ENCODE measurements at regions not wholly inside any gene's neighbourhood (a gene's known extent, or its start where the extent isn't known, plus 50 kb on each side); places are given as distances from the start of the nearest gene placed in this dataset.

GRCh38 chr1:30632481-30632880 lies 90.9 kb downstream of the MATN1 start:
- no peak for TF ChIP-seq CTCF (CRISPR knock-in tag; IDR thresholded peaks at IDR 0.05)
- no peak for TF ChIP-seq NFE2L2 (IDR thresholded peaks at IDR 0.05; ENCODE audit: low read length)
- TF ChIP-seq RAD21 (CRISPR knock-in tag; IDR thresholded peaks at IDR 0.05), result no peak
